Right atrium auricular region (tissue), 2 donors: ENCODE measurements at regions not wholly inside any gene's neighbourhood (a gene's known extent, or its start where the extent isn't known, plus 50 kb on each side); places are given as distances from the start of the nearest gene placed in this dataset.

ENCODE experiments used
- DNase-seq: peaks from one replicate; pipeline ENCODE4 v3.0.0-alpha.2; 2019; ENCODE audit warnings: low spot score
- H3K27ac ChIP-seq, 2 donors: fragments of 200-600 bp; sonication (generic); 1 replicate in 1 of 2; 2 replicates in 1 of 2; pipeline ENCODE4 v1.5.1; 2016 to 2019
- H3K27me3 ChIP-seq, 2 donors: fragments of 200-600 bp; sonication (generic); one replicate each; pipeline versions ENCODE4 v1.5.1 to v1.6.0; 2017 to 2019
- H3K36me3 ChIP-seq: fragments of 200-600 bp; sonication (generic); one replicate; pipeline ENCODE4 v1.5.1; 2016
- H3K4me1 ChIP-seq, 2 donors: fragments of 200-600 bp; sonication (generic); one replicate each; pipeline versions ENCODE4 v1.5.1 to v1.6.0; 2017 to 2019
- H3K4me3 ChIP-seq, 2 donors: fragments of 200-600 bp; sonication (generic); 1 replicate in 1 of 2; 2 replicates in 1 of 2; pipeline ENCODE4 v1.5.1; 2017 to 2019; ENCODE audit warnings: mild to moderate bottlenecking in 1 of 2, moderate library complexity in 1 of 2
- H3K9me3 ChIP-seq, 2 donors: fragments of 200-600 bp; sonication (generic); one replicate each; pipeline ENCODE4 v1.5.1; 2019
- CTCF ChIP-seq, 2 donors: fragments of 200-600 bp; sonication (generic); IDR thresholded peaks; one replicate each; pipeline ENCODE4 v1.5.1; 2019; ENCODE audit warnings: antibody characterized with exemption in 2 of 2

- no peak overlapping the region for H3K27ac ChIP-seq
- H3K36me3 ChIP-seq: no peaks in the 10 kb centered on the region
- no peaks in the 10 kb centered on the region for H3K4me1 ChIP-seq
- no peak for TF ChIP-seq CTCF (IDR thresholded peaks at IDR 0.05)
- H3K9me3 ChIP-seq: no peaks in the 10 kb centered on the region
- DNase-seq: no peak
- no peak overlapping the region for H3K4me3 ChIP-seq
- no peaks in the 10 kb centered on the region for H3K27me3 ChIP-seq
These were observed 235.9 kb upstream of the GIMD1 start for GRCh38 chr4:106604319-106605051.

DNA sequence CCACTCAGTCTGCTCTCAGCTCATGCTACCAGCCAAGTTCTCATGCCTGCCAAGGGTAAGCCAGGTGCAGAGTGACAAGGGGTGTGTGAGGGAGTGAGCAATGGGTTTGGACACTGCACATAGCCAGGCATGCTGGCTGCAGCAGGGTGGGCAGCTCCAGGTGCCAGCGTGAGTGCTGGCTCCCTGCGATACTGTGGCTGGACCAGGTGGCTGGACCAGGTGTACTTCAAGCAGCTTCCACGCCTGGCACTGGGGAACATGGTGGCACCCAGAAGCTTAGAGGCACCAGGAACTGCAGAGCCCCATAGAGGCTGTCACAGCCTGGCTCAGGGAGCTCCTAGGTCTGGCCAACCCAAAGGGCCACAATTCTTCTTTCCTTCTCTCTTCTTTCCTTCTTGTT lies 234.9 kb upstream of the GIMD1 start:
- no peak for DNase-seq
- Histone ChIP-seq H3K27me3 (no peaks in the 10 kb centered on the region), H3K9me3 (no peaks in the 10 kb centered on the region), H3K4me1 (no peaks in the 10 kb centered on the region), H3K27ac (no peak overlapping the region), H3K36me3 (no peaks in the 10 kb centered on the region), H3K4me3 (no peak overlapping the region)
- no peak for TF ChIP-seq CTCF (IDR thresholded peaks at IDR 0.05)

- Histone ChIP-seq H3K4me1 (no peaks in the 10 kb centered on the region), H3K36me3 (no peaks in the 10 kb centered on the region), H3K27me3 (no peaks in the 10 kb centered on the region), H3K9me3 (no peaks in the 10 kb centered on the region), H3K4me3 (no peak overlapping the region), H3K27ac (no peak overlapping the region)
- TF ChIP-seq CTCF (IDR thresholded peaks at IDR 0.05): no peak
- DNase-seq: no peak
These were observed 234.1 kb upstream of the GIMD1 start for GRCh38 chr4:106602711-106603110.

- TF ChIP-seq CTCF (IDR thresholded peaks at IDR 0.05): no peak
- DNase-seq: no peak
- H3K27ac ChIP-seq: no peak overlapping the region
- no peak overlapping the region for H3K4me3 ChIP-seq
- H3K4me1 ChIP-seq: no peaks in the 10 kb centered on the region
- H3K36me3 ChIP-seq: no peaks in the 10 kb centered on the region
- H3K27me3 ChIP-seq: no peaks in the 10 kb centered on the region
- H3K9me3 ChIP-seq: no peaks in the 10 kb centered on the region
These were observed 232.9 kb upstream of the GIMD1 start for GRCh38 chr4:106601519-106601918.

GRCh38 chr4:106595906-106596305 lies 227.3 kb upstream of the GIMD1 start:
- Histone ChIP-seq H3K4me3 (no peak overlapping the region), H3K4me1 (no peaks in the 10 kb centered on the region), H3K27me3 (no peaks in the 10 kb centered on the region), H3K36me3 (no peaks in the 10 kb centered on the region), H3K27ac (no peak overlapping the region), H3K9me3 (no peaks in the 10 kb centered on the region)
- no peak for TF ChIP-seq CTCF (IDR thresholded peaks at IDR 0.05)
- no peak for DNase-seq
